NCI-H2029 treated with DMSO at 0.1 percent for 48 hours (cell line): ENCODE measurements at regions not wholly inside any gene's neighbourhood (a gene's known extent, or its start where the extent isn't known, plus 50 kb on each side); places are given as distances from the start of the nearest gene placed in this dataset.
"Not testable (repeated sequence)": the region's sequence is repeated elsewhere in the genome, so short reads cannot be mapped to it uniquely, and the experiment has no call there.

Source experiments
- DNase-seq: peaks from one replicate; lab custom pipeline; 2025; lab: John Stamatoyannopoulos, UW

DNA sequence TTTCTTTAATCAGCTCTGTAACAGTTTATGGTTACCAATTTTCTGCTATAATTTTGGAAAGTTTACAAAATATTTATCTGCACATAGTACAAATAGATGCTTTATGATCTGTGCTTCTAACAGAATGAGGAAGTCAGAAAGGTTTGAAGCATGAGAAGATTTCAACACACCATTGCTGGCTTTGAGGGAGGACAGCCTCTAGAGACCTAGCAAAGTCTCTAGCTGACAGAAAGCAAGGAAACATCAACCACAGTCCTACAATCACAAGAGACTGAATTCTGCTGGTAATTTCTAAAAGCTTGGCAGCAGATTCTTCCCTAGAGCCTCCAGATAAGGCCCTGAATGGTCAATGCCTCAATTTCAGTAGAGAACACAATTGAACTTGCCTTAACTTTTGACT is 750.8 kb upstream of the SLC35B3 start:
- no peak for DNase-seq

DNA sequence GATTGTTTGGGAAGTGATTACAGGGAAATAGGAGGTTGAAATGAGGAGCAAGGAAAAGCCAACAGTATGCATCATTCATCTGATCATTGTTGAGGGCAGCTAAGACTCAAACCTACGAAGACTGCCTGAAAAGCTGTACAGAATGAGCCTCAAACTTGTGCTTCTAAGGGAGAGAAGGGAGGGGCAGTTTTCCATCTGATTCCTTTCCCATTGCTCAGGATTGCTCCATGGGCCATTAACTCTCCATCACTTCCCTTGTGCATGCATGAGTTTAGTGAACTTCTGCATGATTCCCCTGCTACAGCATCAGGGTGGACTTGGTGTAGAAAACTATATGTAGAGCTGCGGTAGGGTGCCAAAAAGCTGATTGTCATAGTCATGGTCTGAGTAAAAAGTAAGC is 742.7 kb upstream of the SLC35B3 start:
- no peak for DNase-seq

- no peak for DNase-seq
Observed at GRCh38 chr6:9173229-9173628, 737.9 kb upstream of the SLC35B3 start.

DNA sequence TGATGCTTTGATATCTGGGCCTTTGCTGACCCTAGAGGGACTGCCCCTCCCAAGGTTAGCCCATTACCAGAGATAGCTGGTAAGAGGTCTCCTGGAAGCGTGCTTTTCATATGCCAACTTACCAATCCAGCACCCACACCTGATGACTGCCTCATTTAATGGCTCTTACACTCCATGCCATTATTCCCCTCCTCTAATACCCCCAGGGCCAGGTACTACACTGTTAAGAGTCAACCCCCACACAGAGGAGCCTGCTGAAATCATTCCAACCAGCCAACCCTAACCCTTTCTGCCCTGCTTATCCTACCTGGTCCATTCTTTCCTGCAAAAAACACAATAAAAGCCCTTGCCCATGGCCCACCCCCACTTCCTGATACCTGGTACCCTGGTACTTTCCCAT is 736.8 kb upstream of the SLC35B3 start:
- no peak for DNase-seq

GRCh38 chr6:9168669-9169068 is 733.3 kb upstream of the SLC35B3 start:
- DNase-seq, result no peak

DNA sequence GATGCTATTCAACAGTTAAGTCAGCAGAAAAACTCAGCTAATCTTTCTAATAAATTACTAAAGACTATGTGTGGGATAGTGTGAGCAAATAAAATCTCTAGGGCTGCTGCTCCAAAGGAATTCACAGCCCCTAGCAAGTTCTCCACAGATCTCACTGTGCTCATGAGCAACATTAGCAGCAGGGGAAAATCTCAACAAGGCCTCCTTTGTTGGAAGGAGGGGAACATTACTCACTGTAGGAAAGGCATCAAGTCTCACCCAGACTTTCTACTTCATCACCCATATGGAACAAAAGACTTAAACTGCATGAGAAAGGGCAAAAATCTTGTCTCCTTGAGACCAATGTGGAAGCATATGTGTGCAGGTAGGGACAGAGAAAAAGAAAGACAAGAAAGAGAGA is 726.4 kb upstream of the SLC35B3 start:
- DNase-seq, result no peak

DNA sequence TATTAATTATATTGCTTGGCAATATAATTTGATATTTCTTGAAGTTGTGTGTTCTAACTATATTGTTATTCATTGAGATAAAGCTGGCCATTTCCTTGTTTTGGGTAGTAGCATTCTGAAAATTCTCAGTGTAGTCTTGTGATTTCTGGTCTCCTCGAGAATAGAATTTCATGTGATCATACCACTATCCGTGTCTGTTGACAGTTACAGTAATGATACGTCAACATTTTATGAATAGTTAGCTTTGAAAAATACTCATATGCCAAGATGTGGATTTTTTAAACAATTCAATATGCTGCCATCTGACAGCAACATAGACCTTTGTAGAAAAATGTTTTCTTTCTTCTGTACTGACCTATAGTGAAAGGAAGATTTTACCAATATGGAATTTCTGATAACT is 723.7 kb upstream of the SLC35B3 start:
- DNase-seq, result no peak

GRCh38 chr6:9155836-9156235 is 720.5 kb upstream of the SLC35B3 start:
- no peak for DNase-seq

- DNase-seq, result no peak
Observed at GRCh38 chr6:9143140-9143539, 707.8 kb upstream of the SLC35B3 start.

DNA sequence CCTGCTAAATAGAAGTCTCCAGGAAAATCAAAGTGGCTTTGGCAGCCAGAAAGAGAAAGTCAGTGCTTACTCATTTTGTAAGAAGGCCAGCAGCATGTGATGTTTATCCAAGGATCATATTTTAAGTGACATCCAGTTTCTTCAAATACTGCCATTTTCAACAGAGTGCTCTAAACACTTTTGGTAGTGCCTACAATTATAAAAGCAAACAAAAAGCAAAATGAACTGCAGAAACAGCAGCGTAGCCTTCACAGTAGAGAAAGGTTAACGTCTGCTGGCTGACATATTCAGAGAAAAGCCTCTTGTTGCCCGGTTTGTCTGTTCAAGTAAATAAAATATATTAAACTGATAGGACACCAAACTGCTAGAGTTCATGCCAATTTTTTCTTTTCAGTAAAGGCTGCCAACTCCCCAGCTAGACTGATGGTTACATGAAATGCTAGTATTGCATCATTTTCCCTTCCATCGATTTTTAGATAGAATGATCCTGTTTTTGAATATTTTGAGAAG is 705.7 kb upstream of the SLC35B3 start:
- DNase-seq, result peak; percentile 97

DNA sequence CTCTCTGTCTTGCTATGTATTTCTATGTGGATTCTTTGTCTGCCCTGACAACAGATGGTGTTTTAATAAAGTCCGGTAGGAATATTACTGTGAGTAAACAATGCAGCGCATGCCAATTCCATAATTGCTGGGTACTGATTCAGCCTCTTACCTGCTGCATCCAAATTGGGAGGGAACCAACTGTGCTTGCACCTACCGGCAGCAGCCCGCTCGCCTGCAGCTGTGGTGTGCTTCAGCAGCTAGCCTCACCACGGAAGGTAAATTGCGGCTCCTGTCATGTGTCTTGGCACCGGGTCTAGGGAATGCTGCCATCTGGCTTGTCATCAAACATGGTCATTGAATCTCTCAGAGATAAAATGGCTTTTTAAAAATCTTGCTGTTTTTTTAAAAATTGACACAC is 704.8 kb upstream of the SLC35B3 start:
- peak; percentile 99 for DNase-seq

DNA sequence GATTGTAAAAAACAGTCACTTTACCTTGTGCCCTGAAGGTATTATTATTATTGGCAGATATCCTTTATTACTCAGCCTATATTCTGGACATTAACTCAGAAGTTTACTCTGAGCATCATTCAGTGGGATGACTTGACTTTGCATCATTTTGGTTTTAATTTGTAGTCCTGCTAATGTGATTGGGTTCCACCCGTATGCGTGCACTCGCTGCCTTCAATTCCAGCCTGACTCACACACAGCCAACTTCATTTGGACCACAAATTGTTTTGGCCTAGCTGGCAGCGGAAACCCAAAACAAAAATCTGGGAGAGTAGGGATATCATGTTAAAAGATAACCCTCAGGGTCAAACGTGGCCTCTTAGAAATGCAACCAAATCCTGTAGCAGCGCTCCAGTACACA is 704.4 kb upstream of the SLC35B3 start:
- DNase-seq, result peak; percentile 80

DNA sequence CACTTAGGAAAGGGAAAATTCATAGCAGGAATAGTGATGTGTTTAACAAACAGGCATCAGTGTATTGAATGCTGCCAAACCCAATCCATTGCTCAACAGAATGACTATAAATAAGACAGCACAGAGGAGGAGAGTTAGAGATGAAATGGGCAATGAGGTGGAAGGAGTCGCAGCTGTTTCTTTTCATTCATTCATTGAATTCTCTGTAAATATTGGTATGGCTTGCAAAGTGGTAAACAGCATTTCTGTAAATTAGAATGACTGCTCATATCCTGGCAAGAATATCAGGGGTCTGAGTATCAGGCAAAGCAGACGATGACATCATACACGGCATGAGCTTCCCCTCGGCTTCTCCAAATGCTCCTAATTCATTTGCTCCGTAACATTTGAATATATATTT is 703.6 kb upstream of the SLC35B3 start:
- peak; percentile 33 for DNase-seq

GRCh38 chr6:9136141-9136822 is 700.9 kb upstream of the SLC35B3 start:
- no peak for DNase-seq

- DNase-seq, result peak; percentile 84
Observed at GRCh38 chr6:9131616-9132015, 696.3 kb upstream of the SLC35B3 start.

DNA sequence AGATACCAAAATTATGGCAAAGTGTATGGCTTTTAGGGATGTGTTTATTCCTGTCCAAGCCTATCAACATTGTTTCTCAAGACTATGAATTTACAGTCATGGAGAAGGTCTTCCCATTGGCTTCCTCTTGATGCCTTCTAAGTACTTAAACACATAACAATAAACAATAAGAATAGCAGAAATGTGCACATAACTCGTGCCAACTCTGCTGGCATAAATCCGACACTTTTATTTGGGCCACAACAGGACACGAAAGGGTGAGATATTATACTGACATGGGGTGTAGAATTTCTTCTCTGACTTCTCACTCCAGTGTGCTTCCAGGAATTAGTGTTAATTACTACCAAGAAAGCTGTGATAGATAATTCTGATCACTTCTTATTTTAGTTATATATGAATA is 695.9 kb upstream of the SLC35B3 start:
- DNase-seq, result no peak

- no peak for DNase-seq
Observed at GRCh38 chr6:9128970-9129369, 693.6 kb upstream of the SLC35B3 start.

DNA sequence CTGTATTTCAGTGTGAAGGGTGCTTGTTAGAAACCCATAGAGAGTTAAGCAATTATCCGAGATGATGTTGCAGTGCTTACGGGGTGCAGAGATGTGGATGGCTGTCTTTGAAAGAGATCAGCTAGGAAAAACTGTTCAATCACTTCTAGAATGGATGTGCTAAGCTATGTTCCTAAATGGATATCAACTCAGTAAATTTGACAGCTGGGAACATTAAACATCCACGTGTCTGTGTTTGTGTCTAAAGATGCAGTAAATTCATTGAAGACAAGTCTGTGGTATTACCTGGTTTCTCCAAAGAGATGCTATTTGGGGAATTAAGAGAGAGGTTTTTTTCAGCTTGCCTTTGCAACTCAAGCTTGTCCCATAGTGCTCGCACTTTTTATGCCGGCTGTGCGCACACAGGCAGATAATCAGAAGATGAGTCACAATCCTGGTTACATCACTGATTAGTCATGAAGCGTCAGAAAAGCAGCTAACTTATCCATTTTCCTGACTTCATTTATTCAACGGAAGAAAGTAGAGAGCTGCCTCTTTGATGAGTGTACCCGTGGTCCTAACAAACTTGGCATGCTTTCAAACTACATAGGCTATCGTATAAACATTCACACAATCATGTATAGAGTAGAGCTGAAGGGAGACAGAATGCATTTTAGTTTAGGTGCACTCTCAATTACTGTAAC is 691.7 kb upstream of the SLC35B3 start:
- DNase-seq, result no peak

DNA sequence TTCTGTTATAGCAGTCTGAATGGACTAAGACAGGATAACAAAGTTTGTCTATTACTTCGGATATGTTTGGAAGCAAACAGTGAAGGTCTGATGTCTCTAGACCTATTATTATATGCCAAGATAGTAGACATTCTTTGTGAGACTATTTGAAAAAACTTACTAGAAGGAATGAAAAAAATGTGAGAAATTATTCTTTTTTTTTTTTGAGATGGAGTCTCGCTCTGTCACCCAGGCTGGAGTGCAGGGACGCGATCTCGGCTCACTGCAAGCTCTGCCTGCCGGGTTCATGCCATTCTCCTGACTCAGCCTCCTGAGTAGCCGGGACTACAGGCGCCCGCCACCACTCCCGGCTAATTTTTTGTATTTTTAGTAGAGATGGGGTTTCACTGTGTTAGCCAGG is 690.7 kb upstream of the SLC35B3 start:
- not testable (repeated sequence) for DNase-seq

DNA sequence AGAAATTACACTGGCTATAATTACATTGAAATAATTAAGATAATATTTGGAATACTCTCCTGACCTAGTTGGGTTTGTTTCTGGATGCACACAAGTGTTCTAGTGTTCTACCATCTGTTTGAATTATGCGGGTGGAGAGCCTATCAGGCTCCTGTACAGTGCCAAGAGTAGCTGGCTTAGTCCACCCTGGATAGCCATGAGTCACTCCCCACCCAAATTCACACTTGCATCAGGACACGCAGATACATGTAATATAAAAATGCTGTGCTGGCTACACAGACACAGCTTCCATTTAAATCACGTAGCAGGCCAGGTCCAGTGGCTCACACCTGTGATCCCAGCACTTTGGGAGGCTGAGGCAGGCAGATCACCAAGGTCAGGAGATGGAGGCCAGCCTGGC is 686.2 kb upstream of the SLC35B3 start:
- DNase-seq, result no peak

GRCh38 chr6:9116026-9116425 is 680.7 kb upstream of the SLC35B3 start:
- DNase-seq, result no peak

GRCh38 chr6:9112544-9112943 is 677.2 kb upstream of the SLC35B3 start:
- no peak for DNase-seq

DNA sequence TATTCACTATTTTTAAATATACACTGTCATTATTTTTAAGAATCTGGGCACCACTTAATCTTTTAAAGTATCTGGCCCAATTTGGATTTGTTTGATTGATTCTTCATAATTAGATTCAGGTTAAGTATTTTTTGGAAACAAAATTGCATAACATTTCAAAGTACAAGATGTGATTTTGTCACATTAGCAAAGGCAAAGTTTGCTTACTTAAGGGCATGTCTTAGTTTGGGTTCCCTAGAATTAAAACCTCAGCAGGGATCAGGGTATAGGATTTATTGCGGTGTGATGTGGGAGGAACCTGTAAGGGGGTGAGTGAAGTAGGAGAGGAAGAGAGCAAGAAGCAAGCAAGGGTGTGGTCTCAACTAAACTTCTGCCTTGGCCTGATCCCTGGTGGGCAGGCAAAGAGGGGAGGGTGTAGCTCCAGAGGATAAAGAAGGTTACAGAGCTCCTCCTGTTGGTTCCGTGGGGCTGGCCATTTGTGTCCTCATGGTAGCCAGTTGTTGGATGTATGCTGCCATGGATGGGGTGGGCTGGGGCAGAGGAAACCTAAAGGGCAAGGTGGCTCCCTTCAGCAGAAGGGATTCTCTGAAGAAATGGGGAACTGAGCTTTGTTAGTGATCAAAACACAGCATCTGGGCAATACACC is 668.7 kb upstream of the SLC35B3 start:
- no peak for DNase-seq
